K562 (cell line): ENCODE measurements at regions not wholly inside any gene's neighbourhood (a gene's known extent, or its start where the extent isn't known, plus 50 kb on each side); places are given as distances from the start of the nearest gene placed in this dataset.

Experiments
- ATAC-seq: fragments of 200-7000 bp; cut with Tn5 transposase; 3 replicates; pipeline ENCODE4 v1.9.1; 2020; ENCODE audit warnings: moderate library complexity
- BruUV-seq: library from RNA; stranded (reverse); fragments of 400-500 nt; replicated peaks from 2 replicates; lab custom pipeline; 2021; lab: Mats Ljungman, UMichigan
- CTCF ChIA-PET: fragments of 300-600 bp; formaldehyde crosslinking; extraction: SDS; loops from one replicate; lab custom pipeline; 2021; ENCODE audit warnings: low intra/inter-chr PET ratio; lab: Yijun Ruan, JAX
- POLR2A ChIA-PET: fragments of 300-600, 350-650 bp; sonication (Branson Sonifier 250); formaldehyde crosslinking; extraction: SDS; loops from one replicate; lab custom pipeline; 2021; ENCODE audit warnings: antibody characterized with exemption, inconsistent platforms; lab: Yijun Ruan, JAX
- DNase-seq, 4 experiments: peaks; one replicate each; pipeline versions ENCODE4 v3.0.0 to v3.0.0-alpha.2; 2011 to 2018; ENCODE audit warnings: low spot score in 3 of 4, mixed read lengths in 3 of 4; ENCODE audit errors: extremely low read depth in 1 of 4
- FAIRE-seq: peaks from 2 replicates; lab custom pipeline; 2011; peaks lifted over from hg19 to GRCh38; lab: Jason Lieb, UNC
- H2AFZ ChIP-seq: 2 replicates; pipeline ENCODE4 v1.6.0; 2011; ENCODE audit warnings: low read depth, low read length, control low read depth, inconsistent platforms
- H3K27ac ChIP-seq: fragments of 200-600 bp; 3 replicates; pipeline ENCODE4 v1.8.0; 2011; ENCODE audit warnings: low read depth, mild to moderate bottlenecking, control low read depth, inconsistent platforms, low read length, moderate library complexity, mixed read lengths; ENCODE audit errors: extremely low read depth
- H3K27me3 ChIP-seq, 2 experiments: fragments of 300-600 bp in 1 of 2; 2 replicates in 1 of 2; 3 replicates in 1 of 2; pipeline versions ENCODE4 v1.6.0 to v1.8.0; 2011; ENCODE audit warnings: inconsistent platforms in 2 of 2, low read length in 2 of 2, mild to moderate bottlenecking in 1 of 2, mixed read lengths in 1 of 2, moderate library complexity in 1 of 2; ENCODE audit not compliant: control insufficient read depth in 2 of 2, insufficient read depth in 2 of 2
- H3K36me3 ChIP-seq: fragments of 300-600 bp; 3 replicates; pipeline ENCODE4 v1.8.0; 2011; ENCODE audit warnings: mild to moderate bottlenecking, low read length, inconsistent platforms; ENCODE audit not compliant: control insufficient read depth, insufficient read depth
- H3K4me1 ChIP-seq, 2 experiments: fragments of 200-600 bp in 1 of 2; replicated peaks in 1 of 2; 2 replicates in 1 of 2; 3 replicates in 1 of 2; pipeline versions ENCODE4 v1.5.1 to v1.8.0; 2011; ENCODE audit warnings: inconsistent platforms in 2 of 2, low read length in 2 of 2, mild to moderate bottlenecking in 1 of 2, mixed read lengths in 1 of 2, moderate library complexity in 1 of 2; ENCODE audit not compliant: control insufficient read depth in 2 of 2, insufficient read depth in 2 of 2
- H3K4me2 ChIP-seq: 2 replicates; pipeline ENCODE4 v1.6.1; 2011; ENCODE audit warnings: low read length, control low read depth, inconsistent platforms, mixed read lengths; ENCODE audit not compliant: insufficient read depth
- H3K4me3 ChIP-seq: fragments of 200-600 bp; sonication (generic), shearing (Covaris generic); 2 replicates; pipeline ENCODE4 v1.5.1; 2016; ENCODE audit warnings: control low read depth, inconsistent platforms
- H3K79me2 ChIP-seq: fragments of 200-600 bp; 3 replicates; pipeline ENCODE4 v1.8.0; 2011; ENCODE audit warnings: low read length, inconsistent platforms; ENCODE audit not compliant: control insufficient read depth, insufficient read depth
- H3K9ac ChIP-seq, 2 experiments: 2 replicates each; pipeline versions ENCODE4 v1.6.0 to v1.6.1; 2011; ENCODE audit warnings: low read depth in 2 of 2, low read length in 2 of 2, control low read depth in 1 of 2, inconsistent platforms in 1 of 2, mild to moderate bottlenecking in 1 of 2, mixed read lengths in 1 of 2; ENCODE audit not compliant: insufficient read depth in 1 of 2
- H3K9me1 ChIP-seq: one replicate; pipeline ENCODE4 v1.6.0; 2011; ENCODE audit warnings: inconsistent platforms, mild to moderate bottlenecking, low read length, moderate library complexity; ENCODE audit not compliant: control insufficient read depth, insufficient read depth
- H3K9me3 ChIP-seq: replicated peaks from 2 replicates; pipeline ENCODE4 v1.5.1; 2011; ENCODE audit warnings: low read depth, low read length, inconsistent platforms; ENCODE audit not compliant: control insufficient read depth, insufficient read depth
- H4K20me1 ChIP-seq: replicated peaks from 2 replicates; pipeline ENCODE4 v1.6.1; 2011; ENCODE audit warnings: low read length, inconsistent platforms, mixed read lengths; ENCODE audit not compliant: control insufficient read depth, insufficient read depth
- FOSL1 ChIP-seq: fragments of 200-800 bp; sonication (Bioruptor generic); conservative IDR thresholded peaks from 2 replicates; pipeline ENCODE4 v1.6.1; 2016; ENCODE audit warnings: missing genetic modification characterization, missing compliant biosample characterization
- FUS ChIP-seq: fragments of 200-400 bp; formaldehyde crosslinking; optimal IDR thresholded peaks from 2 replicates; pipeline ENCODE3; 2017; ENCODE audit warnings: low read depth, low read length
- MAFF ChIP-seq: IDR thresholded peaks from 2 replicates; pipeline ENCODE4 v1.6.1; 2012; ENCODE audit warnings: low read length, improper control_type of control experiment
- TRIM24 ChIP-seq, 2 experiments: fragments of 450-650 bp; IDR thresholded peaks; 2 replicates each; pipeline ENCODE4 v1.6.1; 2016
- ZBTB8A ChIP-seq: fragments of 450-650 bp; IDR thresholded peaks from 2 replicates; pipeline ENCODE4 v1.6.1; 2018; ENCODE audit warnings: mild to moderate bottlenecking, moderate library complexity; ENCODE audit not compliant: partially characterized antibody
- ZNF79 ChIP-seq: fragments of 250-450 bp; sonication (Bioruptor Pico); IDR thresholded peaks from 2 replicates; pipeline ENCODE4 v1.4.0; 2020; ENCODE audit warnings: low read depth, mild to moderate bottlenecking, moderate library complexity
- WGBS: fragments of 100-300 bp; shearing (Covaris generic); methylation state at CpG from one replicate; pipeline ENCODE4 v1.1.6; 2016; ENCODE audit warnings: low coverage, mixed read lengths; ENCODE audit not compliant: insufficient coverage; ENCODE audit errors: missing lambda C conversion rate; 5-methylcytosine and 5-hydroxymethylcytosine counted together
- in situ Hi-C: fragments of 300-500 bp; cut with MboI; formaldehyde crosslinking; loops from 4 replicates; pipeline ENCODE4 v1.15.0; 2018; ENCODE audit warnings: inconsistent platforms, mixed read lengths
- intact Hi-C: fragments of 100-400 bp; cut with micrococcal nuclease; formaldehyde crosslinking; loops from 2 replicates; pipeline ENCODE4 v1.14.2; 2022
- TF ChIP-seq, protein P1 (sequence below): fragments of 250-450 bp; sonication (Bioruptor Pico); IDR thresholded peaks from 2 replicates; pipeline ENCODE4 v1.9.0; 2021; ENCODE audit warnings: mild to moderate bottlenecking
- TF ChIP-seq, protein P2 (sequence below): fragments of 450-650 bp; IDR thresholded peaks from 2 replicates; pipeline ENCODE4 v1.6.1; 2014; ENCODE audit warnings: low read depth, mild to moderate bottlenecking, moderate library complexity, borderline replicate concordance
- TF ChIP-seq, protein P3 (sequence below): fragments of 200-400 bp; formaldehyde crosslinking; IDR thresholded peaks from 2 replicates; pipeline ENCODE4 v1.6.1; 2017; ENCODE audit warnings: mild to moderate bottlenecking, low read depth, low read length, moderate library complexity
- TF ChIP-seq, protein P4 (sequence below), 2 experiments: fragments of 150-350 bp in 1 of 2; IDR thresholded peaks; 2 replicates each; pipeline ENCODE4 v1.6.1; 2012 to 2016; ENCODE audit warnings: low read depth in 2 of 2, low read length in 2 of 2, mild to moderate bottlenecking in 1 of 2, moderate library complexity in 1 of 2
- TF ChIP-seq, protein P5 (sequence below): fragments of 200-800 bp; sonication (Bioruptor generic); IDR thresholded peaks from 2 replicates; pipeline ENCODE4 v1.6.1; 2017; ENCODE audit warnings: missing genetic modification characterization, missing compliant biosample characterization

DNA sequence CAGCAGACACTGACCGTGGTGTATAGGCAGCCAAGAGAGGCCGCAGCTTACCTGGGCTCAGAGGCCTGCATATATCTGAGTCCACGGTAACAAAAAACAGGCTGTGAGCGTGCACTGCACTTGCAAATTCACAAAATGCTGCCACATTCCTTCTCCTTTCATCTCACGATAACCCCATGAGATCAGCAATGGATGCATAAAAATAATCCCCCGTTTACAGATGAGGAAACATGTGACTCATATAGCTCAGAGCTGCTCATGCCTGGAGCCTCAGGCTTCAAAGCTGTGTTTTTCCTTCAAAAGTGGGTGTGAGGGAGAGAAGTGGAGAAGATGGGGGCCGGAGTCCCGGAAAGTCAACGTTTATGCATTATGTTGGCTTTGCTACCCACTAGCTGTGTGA, 118.3 kb upstream of the FOXF1 start (continued):
- TF ChIP-seq, protein P1, sequence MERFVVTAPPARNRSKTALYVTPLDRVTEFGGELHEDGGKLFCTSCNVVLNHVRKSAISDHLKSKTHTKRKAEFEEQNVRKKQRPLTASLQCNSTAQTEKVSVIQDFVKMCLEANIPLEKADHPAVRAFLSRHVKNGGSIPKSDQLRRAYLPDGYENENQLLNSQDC (CRISPR knock-in tag), result no peak
- TF ChIP-seq, protein P2, sequence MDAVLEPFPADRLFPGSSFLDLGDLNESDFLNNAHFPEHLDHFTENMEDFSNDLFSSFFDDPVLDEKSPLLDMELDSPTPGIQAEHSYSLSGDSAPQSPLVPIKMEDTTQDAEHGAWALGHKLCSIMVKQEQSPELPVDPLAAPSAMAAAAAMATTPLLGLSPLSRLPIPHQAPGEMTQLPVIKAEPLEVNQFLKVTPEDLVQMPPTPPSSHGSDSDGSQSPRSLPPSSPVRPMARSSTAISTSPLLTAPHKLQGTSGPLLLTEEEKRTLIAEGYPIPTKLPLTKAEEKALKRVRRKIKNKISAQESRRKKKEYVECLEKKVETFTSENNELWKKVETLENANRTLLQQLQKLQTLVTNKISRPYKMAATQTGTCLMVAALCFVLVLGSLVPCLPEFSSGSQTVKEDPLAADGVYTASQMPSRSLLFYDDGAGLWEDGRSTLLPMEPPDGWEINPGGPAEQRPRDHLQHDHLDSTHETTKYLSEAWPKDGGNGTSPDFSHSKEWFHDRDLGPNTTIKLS, result no peak
- no peak for TF ChIP-seq ZNF79 (CRISPR knock-in tag)
- no peak for TF ChIP-seq ZBTB8A
- no peak for TF ChIP-seq MAFF
- no peak for TF ChIP-seq FUS

DNA sequence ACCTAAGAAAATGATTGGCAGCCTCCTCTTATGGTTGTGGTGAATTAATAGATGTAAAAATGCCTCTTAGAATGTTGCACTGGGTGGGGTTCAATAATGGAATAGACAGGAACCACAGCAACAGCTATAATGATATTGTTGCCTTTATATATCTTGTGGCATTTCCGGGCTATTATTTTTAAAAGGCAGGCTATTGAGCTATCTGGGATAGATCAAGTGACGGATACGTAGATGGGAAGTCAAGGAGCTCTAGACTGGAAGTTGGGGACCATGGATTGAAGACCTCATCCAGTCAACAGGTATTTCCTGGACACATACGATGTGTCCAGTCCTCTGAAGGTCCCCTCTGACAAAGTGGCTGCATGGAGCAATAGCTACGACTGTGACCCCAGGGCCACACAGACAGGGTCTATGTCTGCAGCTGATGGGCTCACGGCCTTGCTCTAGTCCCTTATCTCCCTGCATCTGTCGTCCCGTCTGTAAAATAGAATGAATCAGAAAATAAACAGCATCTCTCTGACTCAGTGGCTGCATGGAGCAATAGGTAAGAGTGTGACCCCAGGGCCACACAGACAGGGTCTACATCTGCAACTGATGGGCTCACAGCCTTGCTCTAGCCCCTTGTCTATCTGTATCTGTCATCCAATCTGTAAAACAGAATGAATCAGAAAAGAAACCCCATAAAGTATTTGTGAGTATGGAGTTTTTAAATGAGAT, 117.7 kb upstream of the FOXF1 start:
- FAIRE-seq (no peak), ATAC-seq (no peak), DNase-seq (no peak)
- H4K20me1 ChIP-seq, result no peaks in the 10 kb centered on the region
- no peak overlapping the region for H2AFZ ChIP-seq
- WGBS, result under 1% methylated on average over 8 of the region's 8 CpGs
- H3K27me3 ChIP-seq, result peaks cover 20 to 42% of the 10 kb centered on the region in 2 experiments
- H3K9me1 ChIP-seq, result no peaks in the 10 kb centered on the region
- no peak overlapping the region for H3K4me3 ChIP-seq
- BruUV-seq, result no TSS peak
- H3K4me1 ChIP-seq, result no peaks in the 10 kb centered on the region
- H3K79me2 ChIP-seq, result no peaks in the 10 kb centered on the region
- H3K27ac ChIP-seq, result no peak overlapping the region
- POLR2A ChIA-PET, result interaction anchor here (0.6 kb wide), 2 partner anchors 8 to 158 kb away, joined by 3 read pairs; no protein-coding TSS in a partner anchor
- H3K36me3 ChIP-seq, result no peaks in the 10 kb centered on the region
- in situ Hi-C loops (no loop called here), intact Hi-C loops (no loop called here)
- no peaks in the 10 kb centered on the region for H3K9me3 ChIP-seq
- CTCF ChIA-PET, result no interaction called here
- H3K4me2 ChIP-seq, result no peak overlapping the region
- H3K9ac ChIP-seq, result no peak overlapping the region
- TF ChIP-seq, protein P3, sequence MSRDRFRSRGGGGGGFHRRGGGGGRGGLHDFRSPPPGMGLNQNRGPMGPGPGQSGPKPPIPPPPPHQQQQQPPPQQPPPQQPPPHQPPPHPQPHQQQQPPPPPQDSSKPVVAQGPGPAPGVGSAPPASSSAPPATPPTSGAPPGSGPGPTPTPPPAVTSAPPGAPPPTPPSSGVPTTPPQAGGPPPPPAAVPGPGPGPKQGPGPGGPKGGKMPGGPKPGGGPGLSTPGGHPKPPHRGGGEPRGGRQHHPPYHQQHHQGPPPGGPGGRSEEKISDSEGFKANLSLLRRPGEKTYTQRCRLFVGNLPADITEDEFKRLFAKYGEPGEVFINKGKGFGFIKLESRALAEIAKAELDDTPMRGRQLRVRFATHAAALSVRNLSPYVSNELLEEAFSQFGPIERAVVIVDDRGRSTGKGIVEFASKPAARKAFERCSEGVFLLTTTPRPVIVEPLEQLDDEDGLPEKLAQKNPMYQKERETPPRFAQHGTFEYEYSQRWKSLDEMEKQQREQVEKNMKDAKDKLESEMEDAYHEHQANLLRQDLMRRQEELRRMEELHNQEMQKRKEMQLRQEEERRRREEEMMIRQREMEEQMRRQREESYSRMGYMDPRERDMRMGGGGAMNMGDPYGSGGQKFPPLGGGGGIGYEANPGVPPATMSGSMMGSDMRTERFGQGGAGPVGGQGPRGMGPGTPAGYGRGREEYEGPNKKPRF, result no peak
- peak; percentile 51 for TF ChIP-seq FOSL1 (tag)
- TF ChIP-seq, protein P4, sequence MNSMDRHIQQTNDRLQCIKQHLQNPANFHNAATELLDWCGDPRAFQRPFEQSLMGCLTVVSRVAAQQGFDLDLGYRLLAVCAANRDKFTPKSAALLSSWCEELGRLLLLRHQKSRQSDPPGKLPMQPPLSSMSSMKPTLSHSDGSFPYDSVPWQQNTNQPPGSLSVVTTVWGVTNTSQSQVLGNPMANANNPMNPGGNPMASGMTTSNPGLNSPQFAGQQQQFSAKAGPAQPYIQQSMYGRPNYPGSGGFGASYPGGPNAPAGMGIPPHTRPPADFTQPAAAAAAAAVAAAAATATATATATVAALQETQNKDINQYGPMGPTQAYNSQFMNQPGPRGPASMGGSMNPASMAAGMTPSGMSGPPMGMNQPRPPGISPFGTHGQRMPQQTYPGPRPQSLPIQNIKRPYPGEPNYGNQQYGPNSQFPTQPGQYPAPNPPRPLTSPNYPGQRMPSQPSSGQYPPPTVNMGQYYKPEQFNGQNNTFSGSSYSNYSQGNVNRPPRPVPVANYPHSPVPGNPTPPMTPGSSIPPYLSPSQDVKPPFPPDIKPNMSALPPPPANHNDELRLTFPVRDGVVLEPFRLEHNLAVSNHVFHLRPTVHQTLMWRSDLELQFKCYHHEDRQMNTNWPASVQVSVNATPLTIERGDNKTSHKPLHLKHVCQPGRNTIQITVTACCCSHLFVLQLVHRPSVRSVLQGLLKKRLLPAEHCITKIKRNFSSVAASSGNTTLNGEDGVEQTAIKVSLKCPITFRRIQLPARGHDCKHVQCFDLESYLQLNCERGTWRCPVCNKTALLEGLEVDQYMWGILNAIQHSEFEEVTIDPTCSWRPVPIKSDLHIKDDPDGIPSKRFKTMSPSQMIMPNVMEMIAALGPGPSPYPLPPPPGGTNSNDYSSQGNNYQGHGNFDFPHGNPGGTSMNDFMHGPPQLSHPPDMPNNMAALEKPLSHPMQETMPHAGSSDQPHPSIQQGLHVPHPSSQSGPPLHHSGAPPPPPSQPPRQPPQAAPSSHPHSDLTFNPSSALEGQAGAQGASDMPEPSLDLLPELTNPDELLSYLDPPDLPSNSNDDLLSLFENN (IDR thresholded peaks at IDR 0.05; ENCODE audit: low read depth in 2 of 2, low read length in 2 of 2), result no peak
- TF ChIP-seq, protein P5, sequence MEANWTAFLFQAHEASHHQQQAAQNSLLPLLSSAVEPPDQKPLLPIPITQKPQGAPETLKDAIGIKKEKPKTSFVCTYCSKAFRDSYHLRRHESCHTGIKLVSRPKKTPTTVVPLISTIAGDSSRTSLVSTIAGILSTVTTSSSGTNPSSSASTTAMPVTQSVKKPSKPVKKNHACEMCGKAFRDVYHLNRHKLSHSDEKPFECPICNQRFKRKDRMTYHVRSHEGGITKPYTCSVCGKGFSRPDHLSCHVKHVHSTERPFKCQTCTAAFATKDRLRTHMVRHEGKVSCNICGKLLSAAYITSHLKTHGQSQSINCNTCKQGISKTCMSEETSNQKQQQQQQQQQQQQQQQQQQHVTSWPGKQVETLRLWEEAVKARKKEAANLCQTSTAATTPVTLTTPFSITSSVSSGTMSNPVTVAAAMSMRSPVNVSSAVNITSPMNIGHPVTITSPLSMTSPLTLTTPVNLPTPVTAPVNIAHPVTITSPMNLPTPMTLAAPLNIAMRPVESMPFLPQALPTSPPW, result no peak
- TF ChIP-seq TRIM24 (IDR thresholded peaks at IDR 0.05), result no peak
